Vagina (tissue), 2 donors: ENCODE measurements at regions not wholly inside any gene's neighbourhood (a gene's known extent, or its start where the extent isn't known, plus 50 kb on each side); places are given as distances from the start of the nearest gene placed in this dataset.

ENCODE experiments used
- DNase-seq, 2 donors: peaks; one replicate each; pipeline ENCODE4 v3.0.0-alpha.2; 2017; ENCODE audit errors: extremely low spot score in 2 of 2
- H3K27ac ChIP-seq: fragments of 200-600 bp; sonication (generic); one replicate; pipeline ENCODE4 v1.5.1; 2019
- H3K27me3 ChIP-seq: fragments of 200-600 bp; sonication (generic); one replicate; pipeline ENCODE4 v1.5.1; 2019
- H3K36me3 ChIP-seq, 2 donors: fragments of 200-600 bp; sonication (generic); one replicate each; pipeline ENCODE4 v1.5.1; 2017 to 2019
- H3K4me1 ChIP-seq: fragments of 200-600 bp; sonication (generic); one replicate; pipeline ENCODE4 v1.5.1; 2019
- H3K4me3 ChIP-seq, 2 donors: fragments of 200-600 bp; sonication (generic); 1 replicate in 1 of 2; 2 replicates in 1 of 2; pipeline ENCODE4 v1.5.1; 2016 to 2019
- H3K9me3 ChIP-seq: fragments of 200-600 bp; sonication (generic); one replicate; pipeline ENCODE4 v1.5.1; 2019
- CTCF ChIP-seq, 3 experiments: fragments of 450-650 bp in 2 of 3; fragments of 200-600 bp in 1 of 3; sonication (generic) in 1 of 3; IDR thresholded peaks; one replicate each; pipeline ENCODE4 v1.5.1; 2017 to 2019; ENCODE audit warnings: antibody characterized with exemption in 3 of 3, mild to moderate bottlenecking in 2 of 3, moderate library complexity in 2 of 3
- POLR2A ChIP-seq, 2 donors: fragments of 450-650 bp; IDR thresholded peaks; one replicate each; pipeline ENCODE4 v1.6.1; 2017; ENCODE audit warnings: antibody characterized with exemption in 2 of 2, mild to moderate bottlenecking in 2 of 2, moderate library complexity in 2 of 2
- POLR2AphosphoS5 ChIP-seq, 2 donors: sonication (generic); formaldehyde crosslinking; IDR thresholded peaks; one replicate each; pipeline ENCODE4 v1.9.0; 2017; ENCODE audit warnings: antibody characterized with exemption in 2 of 2, mild to moderate bottlenecking in 2 of 2, low read depth in 1 of 2; ENCODE audit not compliant: insufficient read depth in 1 of 2
- intact Hi-C: fragments of 100-400 bp; cut with DNase I; formaldehyde crosslinking; loops from one replicate; pipeline ENCODE4 v1.15.1; 2023

- no peaks in the 10 kb centered on the region for H3K4me1 ChIP-seq
Measured at GRCh38 chr1:115565353-115565752, 76.4 kb upstream of the VANGL1 start.

GRCh38 chr1:115564201-115564600 lies 77.6 kb upstream of the VANGL1 start:
- DNase-seq: no peak
- Histone ChIP-seq H3K4me3 (no peak overlapping the region), H3K27ac (no peak overlapping the region), H3K4me1 (no peaks in the 10 kb centered on the region), H3K9me3 (peaks cover 6% of the 10 kb centered on the region), H3K36me3 (no peaks in the 10 kb centered on the region), H3K27me3 (no peaks in the 10 kb centered on the region)
- intact Hi-C loops: no loop called here
- TF ChIP-seq CTCF (IDR thresholded peaks at IDR 0.05) (no peak), POLR2AphosphoS5 (IDR thresholded peaks at IDR 0.05; ENCODE audit: insufficient read depth in 1 of 2, low read depth in 1 of 2) (no peak), POLR2A (IDR thresholded peaks at IDR 0.05) (no peak)

More at GRCh38 chr1:115565353-115565752, 76.4 kb upstream of the VANGL1 start:
- Histone ChIP-seq H3K4me3 (no peak overlapping the region), H3K9me3 (peaks cover 6% of the 10 kb centered on the region), H3K27me3 (no peaks in the 10 kb centered on the region), H3K36me3 (no peaks in the 10 kb centered on the region), H3K27ac (no peak overlapping the region)
- no peak for DNase-seq
- TF ChIP-seq POLR2A (IDR thresholded peaks at IDR 0.05) (no peak), CTCF (IDR thresholded peaks at IDR 0.05) (no peak), POLR2AphosphoS5 (IDR thresholded peaks at IDR 0.05; ENCODE audit: insufficient read depth in 1 of 2, low read depth in 1 of 2) (no peak)
- intact Hi-C loops: no loop called here

GRCh38 chr1:115560027-115560426 lies 81.7 kb upstream of the VANGL1 start:
- intact Hi-C loops: no loop called here
- no peaks in the 10 kb centered on the region for H3K27me3 ChIP-seq
- DNase-seq: no peak
- H3K4me1 ChIP-seq: no peaks in the 10 kb centered on the region
- no peaks in the 10 kb centered on the region for H3K36me3 ChIP-seq
- no peak overlapping the region for H3K27ac ChIP-seq
- no peak for TF ChIP-seq POLR2A (IDR thresholded peaks at IDR 0.05)
- TF ChIP-seq POLR2AphosphoS5 (IDR thresholded peaks at IDR 0.05; ENCODE audit: insufficient read depth in 1 of 2, low read depth in 1 of 2): no peak
- no peak for TF ChIP-seq CTCF (IDR thresholded peaks at IDR 0.05)
- no peaks in the 10 kb centered on the region for H3K9me3 ChIP-seq
- H3K4me3 ChIP-seq: no peak overlapping the region

GRCh38 chr1:115558275-115558674 lies 83.5 kb upstream of the VANGL1 start:
- Histone ChIP-seq H3K4me3 (no peak overlapping the region), H3K27me3 (no peaks in the 10 kb centered on the region), H3K4me1 (no peaks in the 10 kb centered on the region), H3K36me3 (no peaks in the 10 kb centered on the region), H3K27ac (no peak overlapping the region), H3K9me3 (no peaks in the 10 kb centered on the region)
- DNase-seq: no peak
- intact Hi-C loops: no loop called here
- no peak for TF ChIP-seq POLR2A (IDR thresholded peaks at IDR 0.05)
- TF ChIP-seq POLR2AphosphoS5 (IDR thresholded peaks at IDR 0.05; ENCODE audit: insufficient read depth in 1 of 2, low read depth in 1 of 2): no peak
- TF ChIP-seq CTCF (IDR thresholded peaks at IDR 0.05): no peak

- Histone ChIP-seq H3K4me1 (no peaks in the 10 kb centered on the region), H3K36me3 (no peaks in the 10 kb centered on the region), H3K4me3 (no peak overlapping the region), H3K27me3 (no peaks in the 10 kb centered on the region), H3K9me3 (no peaks in the 10 kb centered on the region), H3K27ac (no peak overlapping the region)
- no peak for DNase-seq
- TF ChIP-seq POLR2AphosphoS5 (IDR thresholded peaks at IDR 0.05; ENCODE audit: insufficient read depth in 1 of 2, low read depth in 1 of 2) (no peak), POLR2A (IDR thresholded peaks at IDR 0.05) (no peak), CTCF (IDR thresholded peaks at IDR 0.05) (no peak)
- intact Hi-C loops: no loop called here
Measured at GRCh38 chr1:115557715-115558114, 84.1 kb upstream of the VANGL1 start.
